GM12892 (cell line): ENCODE measurements at regions not wholly inside any gene's neighbourhood (a gene's known extent, or its start where the extent isn't known, plus 50 kb on each side); places are given as distances from the start of the nearest gene placed in this dataset.
A peak's percentile ranks its signal among the peaks of the same experiment; 100 is the strongest.

Experiments used
- DNase-seq: peaks from one replicate; pipeline ENCODE4 v3.0.0; 2011; ENCODE audit not compliant: insufficient read length
- FAIRE-seq: peaks from 2 replicates; lab custom pipeline; 2011; peaks lifted over from hg19 to GRCh38; lab: Jason Lieb, UNC
- POLR2A ChIP-seq: IDR thresholded peaks from 2 replicates; pipeline ENCODE4 v1.6.1; 2011; ENCODE audit warnings: low read depth, low read length, control low read depth
- POLR2AphosphoS5 ChIP-seq: IDR thresholded peaks from 2 replicates; pipeline ENCODE4 v1.6.1; 2011; ENCODE audit warnings: low read depth, low read length, control low read depth
- TAF1 ChIP-seq: IDR thresholded peaks from 2 replicates; pipeline ENCODE4 v1.6.1; 2011; ENCODE audit warnings: low read depth, mild to moderate bottlenecking, control low read depth, low read length, borderline replicate concordance

- DNase-seq (no peak), FAIRE-seq (no peak)
- TF ChIP-seq POLR2A (no peak), POLR2AphosphoS5 (no peak), TAF1 (no peak)
Measured at GRCh38 chr5:14959399-14960119, 88.0 kb upstream of the ANKH start.

GRCh38 chr5:14958188-14958587 lies 86.6 kb upstream of the ANKH start:
- TF ChIP-seq POLR2A: no peak
- TF ChIP-seq TAF1: no peak
- no peak for TF ChIP-seq POLR2AphosphoS5
- FAIRE-seq (no peak), DNase-seq (no peak)

GRCh38 chr5:14956423-14957046 lies 85.0 kb upstream of the ANKH start:
- no peak for FAIRE-seq
- DNase-seq: no peak
- TF ChIP-seq TAF1 (no peak), POLR2A (no peak), POLR2AphosphoS5 (no peak)

- TF ChIP-seq POLR2A: no peak
- TF ChIP-seq POLR2AphosphoS5: no peak
- no peak for TF ChIP-seq TAF1
- no peak for DNase-seq
- FAIRE-seq: no peak
Measured at GRCh38 chr5:14954616-14955343, 83.2 kb upstream of the ANKH start.

- TF ChIP-seq TAF1 (no peak), POLR2A (no peak), POLR2AphosphoS5 (no peak)
- DNase-seq: no peak
- FAIRE-seq: no peak
Measured at GRCh38 chr5:14954216-14954615, 82.6 kb upstream of the ANKH start.

- FAIRE-seq (no peak), DNase-seq (no peak)
- TF ChIP-seq POLR2AphosphoS5: no peak
- no peak for TF ChIP-seq POLR2A
- TF ChIP-seq TAF1: no peak
Measured at GRCh38 chr5:14953075-14953607, 81.6 kb upstream of the ANKH start.

GRCh38 chr5:14948383-14948782 lies 76.8 kb upstream of the ANKH start:
- FAIRE-seq: no peak
- DNase-seq: no peak
- TF ChIP-seq POLR2A (no peak), POLR2AphosphoS5 (no peak), TAF1 (no peak)

GRCh38 chr5:14946815-14947620 lies 75.4 kb upstream of the ANKH start:
- peak; percentile 84 for FAIRE-seq
- TF ChIP-seq TAF1: no peak
- TF ChIP-seq POLR2A: no peak
- TF ChIP-seq POLR2AphosphoS5: no peak
- DNase-seq: no peak

- no peak for DNase-seq
- TF ChIP-seq TAF1: no peak
- no peak for TF ChIP-seq POLR2A
- TF ChIP-seq POLR2AphosphoS5: no peak
- no peak for FAIRE-seq
Measured at GRCh38 chr5:14945450-14945849, 73.9 kb upstream of the ANKH start.

GRCh38 chr5:14944996-14945395 lies 73.4 kb upstream of the ANKH start:
- FAIRE-seq: no peak
- TF ChIP-seq POLR2A: no peak
- no peak for DNase-seq

- no peak for DNase-seq
- TF ChIP-seq TAF1: no peak
- no peak for TF ChIP-seq POLR2AphosphoS5
- TF ChIP-seq POLR2A: no peak
- no peak for FAIRE-seq
Measured at GRCh38 chr5:14944350-14944739, 72.8 kb upstream of the ANKH start.
